Brain microvascular endothelial cell (primary cell): ENCODE measurements at regions not wholly inside any gene's neighbourhood (a gene's known extent, or its start where the extent isn't known, plus 50 kb on each side); places are given as distances from the start of the nearest gene placed in this dataset.

Experiments used
- DNase-seq: peaks from one replicate; pipeline ENCODE4 v3.0.0-alpha.2; 2020
- H3K27ac ChIP-seq: fragments of 250-450 bp; sonication (Bioruptor Pico); 2 replicates; pipeline ENCODE4 v1.5.1; 2020; ENCODE audit warnings: mild to moderate bottlenecking, moderate library complexity
- H3K27me3 ChIP-seq: fragments of 250-450 bp; sonication (Bioruptor Pico); replicated peaks from 2 replicates; pipeline ENCODE4 v1.5.1; 2020; ENCODE audit warnings: mild to moderate bottlenecking
- H3K36me3 ChIP-seq: fragments of 250-450 bp; sonication (Bioruptor Pico); replicated peaks from 2 replicates; pipeline ENCODE4 v1.5.1; 2020; ENCODE audit warnings: mild to moderate bottlenecking
- H3K4me3 ChIP-seq: 2 replicates; pipeline ENCODE4 v1.5.1; 2011; ENCODE audit warnings: low read depth, mild to moderate bottlenecking, control low read depth, low read length, moderate library complexity
- CTCF ChIP-seq: IDR thresholded peaks from 2 replicates; pipeline ENCODE4 v1.5.1; 2011; ENCODE audit warnings: low read depth, mild to moderate bottlenecking, moderate library complexity, low read length, control low read depth, inconsistent platforms; ENCODE audit errors: missing control alignments
- in situ Hi-C: cut with HindIII; loops from 2 replicates; pipeline ENCODE4 v1.10.0; 2017; ENCODE audit warnings: low sequenced_read_pairs, low pct_ligation_motif_present

- no peak overlapping the region for H3K27ac ChIP-seq
- no peaks in the 10 kb centered on the region for H3K27me3 ChIP-seq
- H3K36me3 ChIP-seq = no peaks in the 10 kb centered on the region
- no peak for TF ChIP-seq CTCF
- in situ Hi-C loops = no loop called here
- H3K4me3 ChIP-seq = no peak overlapping the region
- no peak for DNase-seq
Observed at GRCh38 chr2:225865468-225865867, 466.0 kb downstream of the NYAP2 start.

- no peak for DNase-seq
- H3K4me3 ChIP-seq = no peak overlapping the region
- in situ Hi-C loops = no loop called here
- TF ChIP-seq CTCF = no peak
- no peaks in the 10 kb centered on the region for H3K36me3 ChIP-seq
- no peaks in the 10 kb centered on the region for H3K27me3 ChIP-seq
- H3K27ac ChIP-seq = no peak overlapping the region
Observed at GRCh38 chr2:225864394-225864793, 464.9 kb downstream of the NYAP2 start.

GRCh38 chr2:225842939-225843338, 443.4 kb downstream of the NYAP2 start:
- no peak overlapping the region for H3K4me3 ChIP-seq
- DNase-seq = no peak
- no peak overlapping the region for H3K27ac ChIP-seq
- in situ Hi-C loops = no loop called here
- TF ChIP-seq CTCF = no peak
- H3K36me3 ChIP-seq = no peaks in the 10 kb centered on the region
- H3K27me3 ChIP-seq = no peaks in the 10 kb centered on the region

- no peak overlapping the region for H3K27ac ChIP-seq
- no peak for DNase-seq
- H3K27me3 ChIP-seq = no peaks in the 10 kb centered on the region
- H3K36me3 ChIP-seq = no peaks in the 10 kb centered on the region
- in situ Hi-C loops = no loop called here
- H3K4me3 ChIP-seq = no peak overlapping the region
- no peak for TF ChIP-seq CTCF
Observed at GRCh38 chr2:225841314-225841713, 441.8 kb downstream of the NYAP2 start.

- H3K27ac ChIP-seq = no peak overlapping the region
- in situ Hi-C loops = no loop called here
- no peak overlapping the region for H3K4me3 ChIP-seq
- H3K27me3 ChIP-seq = no peaks in the 10 kb centered on the region
- no peak for TF ChIP-seq CTCF
- no peaks in the 10 kb centered on the region for H3K36me3 ChIP-seq
- DNase-seq = no peak
Observed at GRCh38 chr2:225837328-225837727, 437.8 kb downstream of the NYAP2 start.

- in situ Hi-C loops = no loop called here
- Histone ChIP-seq H3K4me3 (no peak overlapping the region), H3K27ac (no peak overlapping the region), H3K27me3 (no peaks in the 10 kb centered on the region), H3K36me3 (no peaks in the 10 kb centered on the region)
- DNase-seq = no peak
- TF ChIP-seq CTCF = no peak
Observed at GRCh38 chr2:225824748-225825449, 425.4 kb downstream of the NYAP2 start.
